Stimulated activated CD4-positive, alpha-beta T cell treated with anti-CD3 and anti-CD28 coated beads, Interleukin-12 subunit alpha, Interleukin-12 subunit beta, amount 100 ng/mL, for 4 hours (primary cell): ENCODE measurements at regions not wholly inside any gene's neighbourhood (a gene's known extent, or its start where the extent isn't known, plus 50 kb on each side); places are given as distances from the start of the nearest gene placed in this dataset.

Experiments used
- DNase-seq: peaks from one replicate; pipeline ENCODE4 v3.0.0-alpha.2; 2020

GRCh38 chr11:80898910-80899309 lies 1458.1 kb upstream of the TENM4 start:
- no peak for DNase-seq

DNA sequence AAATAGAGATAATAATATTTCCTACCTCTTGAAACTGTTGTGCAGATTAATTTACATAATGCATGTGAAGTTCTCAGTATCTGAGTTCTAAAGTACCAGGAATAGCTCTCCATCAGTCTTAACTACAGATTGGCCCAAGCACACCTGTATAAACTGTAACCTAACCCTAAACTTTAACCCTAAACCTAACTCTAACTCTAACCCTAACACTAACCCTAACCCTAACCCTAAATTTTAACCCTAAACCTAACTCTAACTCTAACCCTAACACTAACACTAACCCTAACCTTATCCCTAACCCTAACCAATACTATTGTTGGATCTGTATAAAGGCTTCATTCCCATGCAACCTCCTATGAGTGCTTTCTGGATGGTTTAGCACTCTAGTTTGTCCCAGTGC lies 1445.9 kb upstream of the TENM4 start:
- DNase-seq, result no peak

- DNase-seq, result no peak
Observed at GRCh38 chr11:80873310-80873999, 1432.6 kb upstream of the TENM4 start.

DNA sequence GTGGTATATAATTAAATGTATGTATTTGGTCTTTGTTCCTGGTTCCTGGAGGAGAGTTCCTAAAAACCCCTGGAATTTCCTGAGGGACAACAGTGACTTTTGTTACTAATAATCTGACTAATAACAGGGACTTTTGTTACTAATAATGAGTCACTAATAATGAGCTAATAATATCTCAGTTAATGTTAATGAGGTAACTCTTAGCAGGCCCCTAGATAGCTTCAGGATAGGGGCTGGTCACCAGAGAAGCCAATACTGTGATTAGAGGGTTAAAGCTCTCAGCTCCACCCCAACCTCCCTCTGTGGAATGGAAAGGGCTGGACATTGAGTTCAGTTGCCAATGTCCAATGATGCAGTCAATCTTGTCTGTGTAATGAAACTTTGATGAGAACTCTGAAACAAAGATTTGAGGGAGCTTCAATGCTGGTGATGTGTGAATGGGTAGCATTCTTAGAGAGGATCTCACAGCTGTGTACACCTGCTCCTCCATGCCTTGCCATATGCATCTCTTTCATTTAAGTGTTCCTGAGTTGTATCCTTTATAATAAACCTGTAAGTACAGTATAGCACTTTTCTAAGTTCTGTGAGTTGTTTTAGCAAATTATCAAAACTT lies 1431.4 kb upstream of the TENM4 start:
- no peak for DNase-seq

GRCh38 chr11:80868831-80869230 lies 1428.0 kb upstream of the TENM4 start:
- DNase-seq, result no peak

DNA sequence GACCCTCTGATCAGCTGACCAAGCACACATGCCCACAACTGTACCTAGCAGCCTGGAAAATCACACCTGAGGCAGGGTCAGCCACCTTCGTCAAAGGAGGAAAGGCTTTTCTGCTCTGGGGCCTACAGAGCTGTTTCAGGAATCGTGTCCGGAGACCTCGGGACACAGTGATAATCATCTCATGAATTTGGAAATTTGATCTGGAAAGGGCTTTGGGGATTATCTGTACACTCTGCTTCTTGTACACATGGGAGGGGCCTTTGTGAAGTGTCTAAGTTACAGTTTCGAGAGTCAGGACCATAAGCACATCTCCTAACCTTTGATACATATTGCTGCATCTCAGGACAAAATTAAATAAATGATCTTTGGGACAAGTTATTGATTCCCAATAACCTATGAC lies 1421.2 kb upstream of the TENM4 start:
- DNase-seq, result no peak

GRCh38 chr11:80861193-80861592 lies 1420.4 kb upstream of the TENM4 start:
- no peak for DNase-seq

DNA sequence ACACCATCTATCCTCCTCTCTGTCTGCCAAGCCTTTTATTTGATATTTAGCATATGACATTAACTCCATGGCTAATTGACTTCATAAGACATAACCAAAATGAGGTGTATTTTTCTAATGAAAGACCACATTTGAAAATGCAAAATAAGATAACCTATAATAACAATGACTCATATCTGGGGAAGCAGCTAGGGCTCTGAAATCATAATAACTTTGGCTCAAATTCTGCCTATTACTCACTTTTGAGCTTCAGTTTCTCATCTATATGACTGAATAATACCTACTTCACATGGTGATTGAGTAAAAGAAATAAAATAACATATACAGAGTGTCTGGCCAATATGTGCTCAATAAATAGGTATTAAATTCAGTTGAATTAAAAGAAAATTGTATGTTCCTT lies 1419.8 kb upstream of the TENM4 start:
- no peak for DNase-seq

- DNase-seq, result no peak
Observed at GRCh38 chr11:80856066-80856465, 1415.2 kb upstream of the TENM4 start.

DNA sequence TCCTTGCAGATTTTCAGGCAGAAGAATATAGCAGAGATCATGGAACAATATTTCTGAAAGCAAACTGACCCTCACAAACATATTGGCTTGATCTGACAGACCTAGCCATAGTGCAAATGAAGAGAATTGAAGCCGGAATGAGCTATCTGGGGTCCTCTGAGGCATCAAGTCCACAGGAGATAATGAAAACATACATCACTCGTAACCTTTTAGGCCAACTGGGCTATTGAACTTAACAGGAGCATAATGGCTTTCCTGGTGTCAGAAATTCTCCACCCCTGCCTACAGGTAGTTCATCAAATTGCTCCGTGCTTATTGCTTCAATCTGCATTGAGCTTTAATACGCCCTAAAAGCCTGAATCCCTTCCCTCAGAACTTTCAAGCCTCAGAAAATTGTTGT lies 1414.6 kb upstream of the TENM4 start:
- DNase-seq, result no peak

- no peak for DNase-seq
Observed at GRCh38 chr11:80849253-80849652, 1408.4 kb upstream of the TENM4 start.

DNA sequence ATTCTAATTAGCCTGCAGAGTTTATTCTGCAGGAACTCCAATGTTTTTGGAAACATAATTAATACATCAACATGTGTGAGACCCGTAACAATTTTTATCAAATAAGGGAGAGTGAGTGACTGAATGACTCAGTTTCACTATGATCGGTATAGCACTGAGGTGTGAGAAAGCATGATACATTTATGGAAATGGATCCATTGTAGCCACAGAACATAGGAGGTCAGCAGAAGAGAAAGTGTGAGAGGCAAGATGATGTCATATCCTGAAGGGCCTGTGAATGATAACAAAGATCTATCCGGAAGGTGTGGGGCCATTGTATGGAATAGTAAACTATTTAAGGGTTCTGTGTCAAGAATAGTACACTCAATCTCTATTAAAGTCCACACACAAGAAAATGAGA lies 1406.1 kb upstream of the TENM4 start:
- DNase-seq, result no peak

DNA sequence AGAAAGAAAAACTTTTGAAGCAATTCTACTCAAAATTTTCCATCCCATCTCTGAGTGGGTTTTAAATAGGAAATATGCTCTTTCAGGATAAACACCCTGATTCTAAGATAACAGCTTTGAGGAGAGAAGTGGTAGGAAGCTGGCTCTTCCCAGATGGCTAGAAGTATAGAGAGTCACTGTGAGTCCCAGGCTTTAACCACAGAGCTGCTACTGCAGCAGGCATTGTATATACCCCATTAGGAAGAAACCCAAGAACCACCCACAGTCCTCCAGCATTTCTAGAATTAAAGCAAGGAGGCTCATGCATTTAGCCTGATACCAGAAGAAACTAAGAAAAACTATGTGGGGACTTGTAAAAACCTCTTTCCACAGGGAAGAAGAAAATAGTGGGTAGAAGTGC lies 1405.6 kb upstream of the TENM4 start:
- no peak for DNase-seq

GRCh38 chr11:80844110-80844819 lies 1403.4 kb upstream of the TENM4 start:
- no peak for DNase-seq

GRCh38 chr11:80843266-80843974 lies 1402.6 kb upstream of the TENM4 start:
- DNase-seq, result no peak

DNA sequence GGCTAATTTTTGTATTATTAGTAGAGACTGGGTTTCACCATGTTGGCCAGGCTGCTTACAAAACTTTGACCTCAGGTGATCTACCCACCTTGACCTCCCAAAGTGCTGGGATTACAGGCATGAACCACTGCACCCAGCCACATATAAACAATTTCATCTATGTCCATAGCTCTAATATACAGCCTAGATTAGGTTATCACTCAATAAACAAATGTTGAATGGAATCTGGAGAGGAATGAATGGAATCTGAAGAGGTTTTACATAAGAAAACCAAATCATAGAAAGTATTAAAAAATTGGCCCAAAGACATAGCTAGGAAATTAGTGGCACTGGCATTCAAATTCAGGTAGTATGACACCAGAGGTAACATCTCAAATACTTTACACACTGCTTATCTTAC lies 1401.4 kb upstream of the TENM4 start:
- DNase-seq, result no peak

DNA sequence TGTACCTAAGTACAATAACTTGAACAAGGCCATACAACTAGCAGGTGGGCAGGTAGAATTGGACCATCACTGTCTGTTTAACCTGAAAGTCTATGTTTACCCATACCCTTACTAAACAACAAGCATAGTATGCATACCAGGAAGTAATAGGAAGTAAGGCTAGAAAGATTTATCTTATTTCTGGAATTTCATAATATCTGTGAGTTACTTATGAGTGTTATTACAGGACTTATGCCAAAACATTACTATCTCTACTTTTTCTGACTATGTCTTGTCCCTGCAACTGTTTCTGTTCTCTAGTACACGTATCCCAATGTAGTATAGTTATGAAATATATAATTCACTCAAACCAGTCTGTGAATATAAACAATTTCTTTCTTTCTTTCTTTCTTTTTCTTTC lies 1400.8 kb upstream of the TENM4 start:
- DNase-seq, result no peak

GRCh38 chr11:80838153-80838552 lies 1397.3 kb upstream of the TENM4 start:
- DNase-seq, result no peak

DNA sequence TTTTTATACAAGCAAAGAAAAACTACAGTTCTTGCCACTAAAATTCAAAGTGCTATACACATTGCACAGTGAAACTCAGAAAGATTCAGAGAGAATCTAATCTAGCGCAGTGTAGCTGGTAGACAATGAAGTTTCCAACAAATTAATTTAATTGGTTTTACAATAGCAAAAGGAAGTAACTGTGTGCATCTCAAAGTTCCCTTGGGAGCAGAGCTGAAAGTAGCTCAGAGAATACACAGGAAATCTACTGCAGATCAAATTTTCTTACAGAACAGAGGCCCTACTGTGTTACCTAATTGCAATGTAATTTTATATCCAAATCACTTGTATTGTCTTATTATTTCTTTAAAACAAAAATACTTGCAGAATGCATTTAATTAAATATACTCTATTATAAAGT lies 1396.2 kb upstream of the TENM4 start:
- no peak for DNase-seq

- no peak for DNase-seq
Observed at GRCh38 chr11:80831374-80831773, 1390.5 kb upstream of the TENM4 start.

GRCh38 chr11:80827781-80828180 lies 1387.0 kb upstream of the TENM4 start:
- no peak for DNase-seq

DNA sequence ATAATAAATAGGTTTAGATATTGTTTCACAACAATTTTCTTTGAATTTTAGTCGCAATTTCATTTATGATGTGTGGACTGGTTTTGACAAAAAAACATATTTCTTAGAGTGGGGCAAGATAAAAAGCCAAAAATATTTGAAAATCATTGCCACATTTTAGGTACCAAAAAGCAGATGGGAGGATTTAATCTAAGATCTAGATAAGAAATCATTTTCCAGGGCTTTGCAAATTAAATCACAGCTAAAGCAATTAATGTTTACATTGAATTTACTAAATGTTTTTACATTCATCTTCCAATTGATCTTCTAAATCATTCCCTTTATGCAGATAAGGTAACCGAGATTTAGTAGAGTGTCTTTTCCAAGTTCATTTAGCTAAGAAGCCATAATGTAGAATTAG lies 1386.0 kb upstream of the TENM4 start:
- no peak for DNase-seq

DNA sequence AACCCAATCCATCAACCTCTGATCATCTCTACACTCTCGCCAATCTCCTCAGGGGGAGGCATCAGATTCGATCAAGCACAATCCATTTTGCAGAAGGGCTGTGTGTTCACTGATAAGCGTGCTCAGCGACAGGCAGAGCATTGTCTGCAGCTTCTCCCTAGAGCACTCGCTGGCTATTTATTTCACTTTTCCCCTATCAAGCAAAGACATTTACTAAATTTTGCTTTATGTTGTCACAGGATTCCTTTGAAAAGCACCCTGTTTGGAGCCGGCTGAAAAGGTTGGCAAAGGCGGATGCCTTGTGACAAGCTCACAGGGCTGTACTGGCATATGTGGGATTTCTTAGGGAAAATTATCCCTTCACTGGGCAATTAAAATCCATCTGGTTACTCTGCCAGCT lies 1381.5 kb upstream of the TENM4 start:
- no peak for DNase-seq

DNA sequence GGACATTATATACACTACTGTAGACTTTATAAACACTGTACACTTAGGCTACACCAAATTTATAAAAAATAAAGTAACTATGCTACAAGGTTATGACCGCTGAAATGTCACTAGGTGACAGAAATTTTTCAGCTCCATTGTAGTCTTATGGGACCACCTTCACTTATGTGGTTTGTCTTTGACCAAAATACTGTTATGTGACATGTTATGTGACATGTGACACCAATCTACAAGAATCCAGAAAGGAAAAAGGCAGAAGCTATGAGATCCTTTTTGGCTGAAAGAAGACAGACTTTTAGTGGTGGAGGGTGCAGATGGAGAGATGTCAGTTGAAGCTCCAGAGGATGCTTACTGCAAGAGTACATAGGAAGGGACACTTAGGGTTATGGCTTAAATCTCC lies 1378.4 kb upstream of the TENM4 start:
- DNase-seq, result no peak
